Esophagus squamous epithelium (tissue), 4 donors: ENCODE measurements at regions not wholly inside any gene's neighbourhood (a gene's known extent, or its start where the extent isn't known, plus 50 kb on each side); places are given as distances from the start of the nearest gene placed in this dataset.

Source experiments
- CTCF ChIP-seq, 6 experiments: fragments of 450-650 bp in 4 of 6; fragments of 200-600 bp in 2 of 6; sonication (generic) in 2 of 6; IDR thresholded peaks; one replicate each; pipeline ENCODE4 v1.5.1; 2016 to 2019; ENCODE audit warnings: antibody characterized with exemption in 6 of 6, mild to moderate bottlenecking in 4 of 6, moderate library complexity in 4 of 6
- POLR2A ChIP-seq, 4 donors: fragments of 450-650 bp; IDR thresholded peaks; one replicate each; pipeline ENCODE4 v1.6.1; 2017; ENCODE audit warnings: antibody characterized with exemption in 4 of 4, mild to moderate bottlenecking in 4 of 4, moderate library complexity in 3 of 4

- no peak for TF ChIP-seq POLR2A (IDR thresholded peaks at IDR 0.05)
- no peak for TF ChIP-seq CTCF (IDR thresholded peaks at IDR 0.05)
These were observed 167.3 kb downstream of the KDM5D start for GRCh38 chrY:19577250-19577649.
